ENCODE measurements at regions not wholly inside any gene's neighbourhood (a gene's known extent, or its start where the extent isn't known, plus 50 kb on each side); places are given as distances from the start of the nearest gene placed in this dataset.

DNA sequence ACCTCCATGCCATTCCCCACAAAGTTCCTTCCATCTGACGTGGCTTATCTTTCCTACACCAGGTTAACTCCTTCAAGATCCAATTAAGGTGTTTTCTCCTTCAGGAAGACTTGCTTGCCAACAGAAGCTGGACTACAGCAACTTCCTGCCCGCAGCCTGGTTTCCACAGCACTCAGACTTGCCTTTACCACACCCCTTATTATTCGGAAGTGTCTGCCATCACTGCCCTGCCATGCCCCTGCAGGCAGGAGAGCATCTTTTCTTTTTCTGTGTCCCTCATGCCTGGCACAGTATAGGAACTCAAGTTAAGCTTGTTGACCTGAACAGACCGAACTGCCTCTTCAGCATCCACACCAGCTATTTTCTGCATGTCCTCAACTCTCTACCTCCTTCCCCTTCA lies 168.0 kb downstream of the FOXO1 start:
- intact Hi-C loops (cut with DNase I) = no loop called here
- no peak for DNase-seq (ENCODE audit: low spot score)
- TF ChIP-seq POLR2A (IDR thresholded peaks at IDR 0.05) (no peak), POLR2AphosphoS5 (IDR thresholded peaks at IDR 0.05) (no peak), CTCF (IDR thresholded peaks at IDR 0.05) (no peak)
- Histone ChIP-seq H3K9me3 (no peaks in the 10 kb centered on the region), H3K27me3 (replicated peaks; ENCODE audit: insufficient read depth) (no peaks in the 10 kb centered on the region), H3K36me3 (no peaks in the 10 kb centered on the region), H3K27ac (no peak overlapping the region), H3K4me1 (replicated peaks) (no peaks in the 10 kb centered on the region), H3K4me3 (no peak overlapping the region)
- WGBS = 87% methylated on average over 4 of the region's 4 CpGs

GRCh38 chr13:40502236-40502635 lies 164.2 kb downstream of the FOXO1 start:
- DNase-seq (ENCODE audit: low spot score) = no peak
- no peaks in the 10 kb centered on the region for H3K9me3 ChIP-seq
- intact Hi-C loops (cut with DNase I) = no loop called here
- WGBS = 30% methylated on average over 3 of the region's 3 CpGs
- H3K4me3 ChIP-seq = no peak overlapping the region
- no peaks in the 10 kb centered on the region for H3K4me1 ChIP-seq (replicated peaks)
- H3K27ac ChIP-seq = no peak overlapping the region
- TF ChIP-seq POLR2A (IDR thresholded peaks at IDR 0.05) = no peak
- TF ChIP-seq POLR2AphosphoS5 (IDR thresholded peaks at IDR 0.05) = no peak
- TF ChIP-seq CTCF (IDR thresholded peaks at IDR 0.05) = no peak
- H3K36me3 ChIP-seq = no peaks in the 10 kb centered on the region
- H3K27me3 ChIP-seq (replicated peaks; ENCODE audit: insufficient read depth) = no peaks in the 10 kb centered on the region

- 71% methylated on average over 2 of the region's 2 CpGs for WGBS
Measured at GRCh38 chr13:40503011-40503410, 163.4 kb downstream of the FOXO1 start.

GRCh38 chr13:40503966-40504591 lies 162.4 kb downstream of the FOXO1 start:
- intact Hi-C loops (cut with DNase I) = no loop called here
- H3K27me3 ChIP-seq (replicated peaks; ENCODE audit: insufficient read depth) = no peaks in the 10 kb centered on the region
- no peaks in the 10 kb centered on the region for H3K36me3 ChIP-seq
- no peak overlapping the region for H3K27ac ChIP-seq
- no peaks in the 10 kb centered on the region for H3K9me3 ChIP-seq
- no peak overlapping the region for H3K4me3 ChIP-seq
- no peak for TF ChIP-seq POLR2A (IDR thresholded peaks at IDR 0.05)
- no peak for TF ChIP-seq CTCF (IDR thresholded peaks at IDR 0.05)
- TF ChIP-seq POLR2AphosphoS5 (IDR thresholded peaks at IDR 0.05) = no peak
- DNase-seq (ENCODE audit: low spot score) = no peak
- WGBS = 74% methylated on average over 2 of the region's 2 CpGs
- H3K4me1 ChIP-seq (replicated peaks) = no peaks in the 10 kb centered on the region

More at GRCh38 chr13:40503011-40503410, 163.4 kb downstream of the FOXO1 start:
- Histone ChIP-seq H3K36me3 (no peaks in the 10 kb centered on the region), H3K4me1 (replicated peaks) (no peaks in the 10 kb centered on the region), H3K27ac (no peak overlapping the region), H3K4me3 (no peak overlapping the region), H3K9me3 (no peaks in the 10 kb centered on the region), H3K27me3 (replicated peaks; ENCODE audit: insufficient read depth) (no peaks in the 10 kb centered on the region)
- intact Hi-C loops (cut with DNase I) = no loop called here
- TF ChIP-seq CTCF (IDR thresholded peaks at IDR 0.05) (no peak), POLR2AphosphoS5 (IDR thresholded peaks at IDR 0.05) (no peak), POLR2A (IDR thresholded peaks at IDR 0.05) (no peak)
- no peak for DNase-seq (ENCODE audit: low spot score)

DNA sequence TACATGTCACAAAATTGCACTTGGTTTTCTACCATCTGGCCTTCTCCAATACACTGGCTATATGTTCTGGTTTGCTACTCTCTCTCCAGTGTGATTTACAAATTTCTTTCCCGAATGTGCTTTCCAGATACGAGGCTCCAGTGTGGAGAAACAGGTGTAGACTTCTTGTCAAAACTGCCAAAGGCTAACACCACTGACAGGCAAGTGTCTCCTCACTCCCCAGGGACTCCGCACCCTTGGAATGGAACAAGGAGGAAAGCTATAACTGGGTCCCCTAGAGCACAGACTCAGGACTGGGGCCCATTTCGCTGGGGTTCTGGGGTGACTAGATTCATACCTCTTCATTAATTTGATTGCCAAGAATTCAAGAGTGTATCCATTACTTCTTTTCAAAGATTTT lies 161.8 kb downstream of the FOXO1 start:
- intact Hi-C loops (cut with DNase I) = no loop called here
- Histone ChIP-seq H3K27me3 (replicated peaks; ENCODE audit: insufficient read depth) (no peaks in the 10 kb centered on the region), H3K9me3 (no peaks in the 10 kb centered on the region), H3K36me3 (no peaks in the 10 kb centered on the region), H3K27ac (no peak overlapping the region), H3K4me3 (no peak overlapping the region), H3K4me1 (replicated peaks) (no peaks in the 10 kb centered on the region)
- no peak for DNase-seq (ENCODE audit: low spot score)
- 86% methylated on average over 4 of the region's 4 CpGs for WGBS
- no peak for TF ChIP-seq POLR2A (IDR thresholded peaks at IDR 0.05)
- TF ChIP-seq POLR2AphosphoS5 (IDR thresholded peaks at IDR 0.05) = no peak
- no peak for TF ChIP-seq CTCF (IDR thresholded peaks at IDR 0.05)
